Endothelial cell of hepatic sinusoid (primary cell): ENCODE measurements at regions not wholly inside any gene's neighbourhood (a gene's known extent, or its start where the extent isn't known, plus 50 kb on each side); places are given as distances from the start of the nearest gene placed in this dataset.

Experiments
- in situ Hi-C: cut with HindIII; loops from 2 replicates; pipeline ENCODE4 v1.10.0; 2017; ENCODE audit warnings: low sequenced_read_pairs

- in situ Hi-C loops, result no loop called here
These were observed 257.6 kb downstream of the DLEU7 start for GRCh38 chr13:50585674-50586413.

DNA sequence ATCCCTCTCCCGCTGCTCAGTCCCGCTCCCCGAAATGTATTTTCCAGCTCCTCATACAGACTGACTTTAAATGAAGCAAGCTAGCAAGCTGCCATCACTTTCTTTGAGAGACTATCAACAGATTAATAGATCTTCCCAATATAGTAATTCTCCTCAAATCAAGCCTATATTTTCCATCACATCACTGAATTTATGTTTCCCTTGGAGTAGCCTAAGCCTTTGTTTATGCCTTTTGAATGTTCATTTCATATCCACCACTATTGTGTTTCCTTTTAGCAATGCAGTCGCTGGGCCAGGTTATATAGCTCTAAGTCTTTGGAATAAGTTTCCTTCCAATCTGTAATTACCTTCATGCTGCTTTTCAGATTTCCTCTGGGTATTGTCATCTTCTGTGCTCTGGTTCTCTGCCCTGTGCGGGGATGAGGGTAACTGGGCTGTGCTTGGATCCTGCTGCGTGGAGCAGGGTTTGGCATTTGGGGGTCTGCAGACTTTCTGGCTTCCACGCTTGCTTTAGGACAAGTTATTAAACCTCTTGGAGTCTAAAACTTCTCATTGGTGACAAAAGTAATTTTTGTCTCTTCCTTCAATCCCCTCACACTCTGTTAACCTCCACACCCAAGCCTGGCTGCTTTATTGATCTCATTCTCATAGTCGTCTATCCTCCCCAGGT is 256.9 kb downstream of the DLEU7 start:
- in situ Hi-C loops, result no loop called here

DNA sequence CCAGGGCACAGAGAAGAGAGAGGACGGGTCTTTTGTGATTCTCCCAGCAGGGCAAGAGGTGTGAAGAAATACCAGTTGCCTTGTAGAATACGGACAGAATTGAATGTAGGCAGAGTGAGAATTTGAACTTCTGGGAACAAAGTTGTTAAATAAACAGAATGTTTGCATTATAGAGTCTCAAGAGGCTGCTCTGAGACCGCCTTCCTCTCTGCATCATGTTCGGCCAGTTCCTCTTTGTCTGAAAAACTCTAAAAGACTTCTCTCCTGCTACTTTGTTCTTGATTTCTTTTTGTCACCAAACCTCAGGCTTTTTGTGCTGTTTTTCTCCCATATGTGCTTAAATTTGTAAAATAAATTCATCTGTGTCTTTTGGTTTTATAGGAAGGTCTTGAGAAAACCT is 256.4 kb downstream of the DLEU7 start:
- in situ Hi-C loops, result no loop called here

DNA sequence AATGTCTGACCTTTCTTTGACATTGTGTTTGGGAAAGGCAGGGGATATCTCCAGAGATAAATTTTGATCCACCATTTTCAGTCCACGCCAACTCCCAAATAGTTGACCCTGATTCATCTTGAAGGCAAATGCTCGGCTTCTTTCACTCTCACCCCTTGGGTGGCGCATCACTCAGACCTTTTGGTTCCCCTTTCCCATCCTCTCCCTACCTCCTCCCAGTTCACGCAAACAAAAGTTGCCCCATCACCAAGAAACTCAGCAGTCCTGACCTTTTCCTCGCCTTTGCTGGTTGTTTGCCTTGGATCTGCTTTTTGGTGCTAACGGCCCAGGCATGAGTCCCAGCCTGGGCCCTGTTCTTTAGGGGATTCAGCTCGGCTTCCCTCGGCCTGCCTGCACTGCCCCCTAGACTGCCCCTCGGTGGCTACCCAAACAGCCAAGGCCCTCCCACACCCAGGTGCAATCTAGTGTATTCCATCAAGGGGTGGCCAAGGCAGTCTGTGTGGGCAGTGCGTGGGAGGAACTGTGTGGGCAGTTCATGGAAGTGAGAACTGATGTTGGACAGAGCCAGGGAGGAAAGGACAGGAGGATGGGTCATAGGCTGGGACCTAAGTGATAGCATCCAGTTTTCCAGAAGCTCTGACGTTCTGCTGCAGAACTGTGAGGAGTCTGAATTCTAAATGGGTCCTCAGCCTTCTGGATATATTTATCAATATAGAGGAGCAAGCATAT is 255.7 kb downstream of the DLEU7 start:
- in situ Hi-C loops, result no loop called here

DNA sequence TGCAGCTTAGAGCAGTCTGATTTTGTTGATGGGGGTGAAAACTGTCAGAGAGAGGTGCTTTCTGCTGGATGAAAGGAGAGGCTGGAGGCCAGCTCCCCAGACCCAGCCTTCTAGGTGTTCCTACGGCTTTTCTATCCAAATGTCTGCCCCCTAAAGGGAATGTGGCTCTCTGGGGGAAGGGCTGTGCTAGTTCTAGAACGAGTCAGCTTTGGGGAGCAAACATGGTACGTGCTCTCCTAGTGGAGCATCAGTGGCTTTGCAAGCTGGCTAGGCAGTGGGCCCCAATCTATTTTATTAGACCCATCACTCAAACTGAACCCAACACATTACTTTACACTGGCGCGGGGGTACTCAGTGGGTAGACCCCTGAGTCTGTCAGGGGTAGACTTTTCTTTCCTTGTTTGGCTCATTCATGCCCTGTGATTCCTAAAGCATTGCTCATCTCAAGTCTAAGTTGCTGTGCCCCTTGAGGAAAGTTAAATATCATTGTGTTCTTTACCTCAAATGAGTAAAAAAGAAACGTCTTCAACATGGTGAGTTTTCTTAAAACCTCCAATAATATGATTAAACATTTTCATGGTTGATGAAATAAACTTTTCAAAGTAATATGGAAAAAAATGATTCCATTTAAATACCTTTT is 254.9 kb downstream of the DLEU7 start:
- in situ Hi-C loops, result no loop called here

DNA sequence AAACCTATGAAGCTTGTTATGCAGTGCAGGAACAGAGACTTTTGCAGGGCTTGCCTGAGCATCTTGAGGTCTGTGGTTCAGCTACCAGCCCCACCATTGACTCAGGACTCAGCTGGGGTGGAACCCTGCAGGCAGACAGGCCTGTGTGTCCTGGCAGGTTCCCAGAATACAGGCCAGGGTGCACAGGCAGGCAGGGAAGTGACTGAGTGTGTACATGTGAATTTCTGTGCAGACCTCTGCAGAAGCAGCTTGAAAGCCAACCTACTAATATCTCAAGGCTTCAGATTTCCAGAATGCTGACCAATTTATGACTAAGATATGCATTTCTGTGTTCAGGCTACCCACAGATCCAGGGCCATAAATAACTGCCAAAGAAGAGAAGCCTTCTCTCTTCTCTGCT is 254.4 kb downstream of the DLEU7 start:
- in situ Hi-C loops, result no loop called here

DNA sequence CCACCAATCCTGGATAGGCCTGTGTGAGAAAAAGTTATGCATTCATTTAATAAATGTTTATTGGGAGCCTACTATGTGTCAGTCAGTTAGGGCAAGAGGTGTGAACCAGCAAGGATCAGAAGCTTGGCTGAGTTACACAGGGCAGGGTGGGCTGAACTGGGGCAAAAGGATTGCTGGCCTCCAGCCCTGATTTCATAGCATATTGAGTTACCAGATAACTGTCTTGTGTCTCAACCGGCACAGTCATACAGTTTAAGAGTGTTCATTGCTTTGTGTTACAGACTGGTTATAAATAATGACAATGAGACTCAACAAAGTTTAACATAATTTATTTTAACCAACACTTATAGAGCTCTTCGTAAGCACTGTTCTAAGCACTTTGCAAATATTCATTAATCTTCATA is 253.8 kb downstream of the DLEU7 start:
- in situ Hi-C loops, result no loop called here

GRCh38 chr13:50592412-50593155 is 250.9 kb downstream of the DLEU7 start:
- in situ Hi-C loops, result no loop called here

- in situ Hi-C loops, result no loop called here
These were observed 250.3 kb downstream of the DLEU7 start for GRCh38 chr13:50593207-50593606.

DNA sequence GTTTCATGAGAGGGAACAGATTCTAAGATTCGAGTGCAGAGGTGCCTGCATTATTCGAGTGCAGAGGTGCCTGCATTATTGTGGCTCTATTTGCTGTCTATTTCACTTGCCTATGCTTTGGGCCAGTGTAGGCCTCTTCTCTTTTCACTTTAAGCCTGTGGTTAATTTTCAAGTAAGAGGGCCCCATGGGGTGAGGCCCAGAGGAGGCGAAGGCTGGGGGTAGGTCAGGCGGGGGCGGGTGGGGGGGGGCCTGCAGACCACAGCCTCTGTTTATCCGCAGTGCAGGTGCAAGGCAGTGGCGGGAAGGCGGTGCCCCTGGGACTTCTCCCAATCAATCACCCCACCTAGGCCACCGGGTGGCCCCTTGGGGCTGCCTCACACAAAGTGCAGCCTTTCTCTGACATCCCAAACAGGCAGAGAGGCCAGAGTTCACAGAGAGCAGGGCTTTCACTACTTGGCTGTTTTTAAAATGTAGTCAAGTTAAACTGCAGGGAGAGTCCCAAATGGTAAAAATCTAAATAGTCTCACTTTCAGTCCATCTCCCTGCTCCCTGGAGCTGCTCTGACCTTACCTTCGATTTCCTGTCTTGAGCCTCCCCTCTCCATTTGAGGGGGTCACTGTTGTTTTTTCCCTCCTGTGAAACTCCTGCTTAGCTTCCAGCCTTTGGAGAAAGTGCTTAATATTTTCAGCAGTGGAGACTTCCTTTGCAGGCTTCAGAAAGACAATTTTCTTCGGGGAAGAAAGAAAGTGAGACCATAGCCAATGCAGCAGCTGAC is 249.0 kb downstream of the DLEU7 start:
- in situ Hi-C loops, result no loop called here

GRCh38 chr13:50595196-50595595 is 248.3 kb downstream of the DLEU7 start:
- in situ Hi-C loops, result no loop called here

DNA sequence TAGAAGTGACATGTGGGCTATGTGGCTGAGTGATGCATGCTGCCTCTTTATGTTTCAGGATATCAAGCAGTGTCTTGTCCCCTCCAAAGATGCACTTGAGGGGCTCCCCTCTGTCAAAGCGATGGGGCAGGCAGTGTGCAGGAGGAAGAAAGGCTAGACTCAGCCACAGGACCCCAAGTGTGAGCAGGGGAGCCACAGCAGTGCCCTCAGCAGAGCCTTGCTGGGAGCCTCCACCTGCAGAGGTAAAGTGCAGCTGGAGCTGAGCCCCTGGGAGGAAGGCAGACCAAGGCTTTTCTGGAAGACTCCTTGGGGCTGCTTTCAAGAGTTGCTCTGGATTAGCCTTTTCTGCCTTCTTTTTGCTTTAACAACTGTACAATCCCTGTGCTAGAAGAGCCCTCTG is 247.3 kb downstream of the DLEU7 start:
- in situ Hi-C loops, result no loop called here

DNA sequence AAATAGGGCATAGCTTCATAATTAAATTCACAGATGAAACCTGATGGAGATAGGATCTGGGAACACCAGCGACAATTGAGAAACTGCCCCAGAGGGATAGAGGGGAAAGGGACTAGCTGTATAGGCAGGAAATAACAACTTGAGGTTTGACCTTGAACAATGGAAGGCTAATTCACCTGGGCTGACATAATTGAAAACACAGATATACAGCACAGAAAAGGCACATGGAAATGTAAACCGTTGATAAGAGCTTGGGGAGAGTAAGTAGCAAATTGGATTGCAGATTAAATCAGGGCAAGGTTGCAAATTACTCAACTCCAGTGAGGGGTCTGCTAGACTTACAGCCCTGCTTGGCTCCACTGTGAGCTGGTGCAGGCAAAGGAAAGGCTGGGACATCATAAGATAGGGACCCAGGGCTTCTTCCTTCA is 246.7 kb downstream of the DLEU7 start:
- in situ Hi-C loops, result no loop called here

GRCh38 chr13:50598338-50598737 is 245.2 kb downstream of the DLEU7 start:
- in situ Hi-C loops, result no loop called here

DNA sequence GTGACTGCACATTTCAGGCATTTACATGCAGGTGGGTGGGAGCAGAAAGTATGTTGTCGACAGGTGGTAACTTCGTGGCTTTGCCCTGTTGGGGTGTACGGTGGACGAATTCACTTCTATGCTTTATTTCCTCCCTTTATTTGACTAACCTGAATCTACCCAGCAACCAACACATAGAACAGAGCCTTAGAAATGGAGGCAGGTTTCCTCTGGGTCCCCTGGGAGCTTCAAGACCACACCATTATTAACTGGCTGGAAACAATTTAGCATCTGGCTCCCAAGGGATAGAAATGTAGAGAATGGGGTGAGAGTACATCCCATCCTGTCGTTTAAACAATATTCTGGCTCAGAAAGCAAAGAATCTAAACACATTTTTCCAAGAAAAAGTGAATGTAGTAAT is 244.4 kb downstream of the DLEU7 start:
- in situ Hi-C loops, result no loop called here

DNA sequence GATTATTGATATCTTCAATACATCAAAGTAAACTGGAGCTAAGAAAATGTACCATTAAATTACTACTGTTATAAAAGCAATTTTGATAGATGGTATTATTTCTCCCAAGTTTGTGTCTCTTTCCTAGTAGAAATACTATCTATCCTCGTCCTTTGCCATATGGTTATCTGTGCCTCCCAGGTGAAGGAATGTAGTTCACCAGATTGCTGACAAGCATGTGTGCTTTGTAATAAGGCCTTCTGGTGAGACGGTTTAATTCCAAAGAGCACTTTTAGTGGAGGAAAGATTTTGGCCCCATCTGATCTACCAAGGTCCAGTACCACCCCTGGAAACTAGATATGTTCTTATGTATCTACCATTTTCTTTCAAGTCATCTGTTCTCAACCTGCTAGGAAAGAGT is 243.6 kb downstream of the DLEU7 start:
- in situ Hi-C loops, result no loop called here

DNA sequence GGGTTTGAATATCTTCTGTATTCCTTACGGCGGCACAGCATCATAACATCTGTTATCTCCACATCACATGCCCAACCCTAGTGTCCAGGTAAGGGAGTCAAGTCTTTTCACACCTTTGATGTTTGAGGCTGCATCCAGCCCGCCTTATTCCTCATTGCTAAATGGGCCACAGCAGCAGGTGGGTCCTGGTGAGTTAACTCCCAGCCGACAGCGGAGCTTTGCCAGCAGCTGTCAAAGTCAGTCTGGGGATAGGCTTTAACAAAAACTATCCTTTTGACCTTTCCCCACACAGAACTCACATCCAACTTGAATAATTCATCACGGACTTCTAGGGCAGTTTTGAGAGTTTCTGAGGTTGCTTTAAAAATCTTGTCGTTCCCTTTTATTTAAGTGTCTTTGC is 235.1 kb downstream of the DLEU7 start:
- in situ Hi-C loops, result no loop called here

DNA sequence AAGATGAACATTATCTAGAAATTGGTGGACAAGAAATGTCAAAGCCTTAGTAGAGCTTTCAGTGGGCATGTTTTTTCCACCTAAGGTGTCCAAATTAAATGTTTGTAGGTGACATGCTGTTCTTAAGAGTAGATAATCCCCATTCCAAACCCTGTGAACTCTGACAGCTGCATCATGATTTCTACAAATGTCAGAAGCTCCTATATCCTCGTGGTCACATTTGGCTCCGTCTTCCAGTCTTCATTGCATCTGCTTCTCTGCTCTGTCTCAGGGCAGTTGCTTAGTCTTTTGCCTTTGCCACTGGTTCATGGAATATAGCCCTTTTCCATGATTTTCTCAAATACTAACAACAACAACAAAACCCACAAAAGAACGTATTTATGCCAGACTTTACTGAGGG is 234.5 kb downstream of the DLEU7 start:
- in situ Hi-C loops, result no loop called here

- in situ Hi-C loops, result no loop called here
These were observed 233.3 kb downstream of the DLEU7 start for GRCh38 chr13:50610238-50610637.
